Left renal cortex interstitium (tissue), 4 donors: ENCODE measurements at regions not wholly inside any gene's neighbourhood (a gene's known extent, or its start where the extent isn't known, plus 50 kb on each side); places are given as distances from the start of the nearest gene placed in this dataset.

ENCODE experiments used
- DNase-seq, 4 donors: peaks; one replicate each; pipeline ENCODE4 v3.0.0-alpha.2; 2013; ENCODE audit warnings: low read depth in 4 of 4, low spot score in 2 of 4, missing footprints in 1 of 4

- no peak for DNase-seq
Observed at GRCh38 chr2:41434991-41435390, 612.8 kb upstream of the PKDCC start.

- no peak for DNase-seq
Observed at GRCh38 chr2:41441958-41442357, 605.9 kb upstream of the PKDCC start.

GRCh38 chr2:41445865-41446264, 602.0 kb upstream of the PKDCC start:
- DNase-seq, result no peak

DNA sequence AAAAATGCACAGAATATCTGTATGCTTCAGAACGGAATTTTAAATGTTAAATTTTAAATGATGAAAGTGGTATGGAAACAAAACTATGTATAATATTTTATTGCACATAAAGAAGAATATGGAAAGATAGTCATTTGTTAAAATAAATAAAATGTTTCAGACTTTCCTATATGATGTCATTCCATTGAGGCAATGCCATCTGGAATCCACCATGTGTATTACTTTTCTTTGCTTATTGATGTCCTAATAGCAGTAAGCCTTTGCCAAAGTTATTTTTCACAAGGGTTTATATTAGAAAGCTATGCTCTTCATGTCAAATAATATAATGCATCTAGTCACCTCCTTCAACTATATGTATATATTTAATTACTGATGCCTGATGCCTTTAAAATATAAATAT, 601.6 kb upstream of the PKDCC start:
- DNase-seq, result no peak

DNA sequence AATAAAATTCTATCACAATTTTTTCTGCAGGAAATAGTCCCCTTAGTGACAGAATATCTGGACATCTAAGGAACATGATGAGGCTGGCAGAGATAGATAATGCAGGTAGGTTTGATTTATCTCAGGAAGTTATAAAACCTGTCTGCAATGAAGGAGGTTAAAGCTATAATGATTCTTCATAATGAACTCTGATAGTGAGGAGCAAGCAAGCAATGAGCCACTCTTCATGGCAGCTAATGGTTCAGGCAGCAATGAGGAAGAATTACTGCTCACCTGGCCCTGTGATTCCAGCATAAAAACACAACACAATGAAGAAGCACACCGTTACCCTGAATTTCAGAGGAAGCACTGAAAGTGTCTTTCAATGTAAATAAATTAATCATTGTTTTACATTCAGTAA, 599.6 kb upstream of the PKDCC start:
- no peak for DNase-seq

DNA sequence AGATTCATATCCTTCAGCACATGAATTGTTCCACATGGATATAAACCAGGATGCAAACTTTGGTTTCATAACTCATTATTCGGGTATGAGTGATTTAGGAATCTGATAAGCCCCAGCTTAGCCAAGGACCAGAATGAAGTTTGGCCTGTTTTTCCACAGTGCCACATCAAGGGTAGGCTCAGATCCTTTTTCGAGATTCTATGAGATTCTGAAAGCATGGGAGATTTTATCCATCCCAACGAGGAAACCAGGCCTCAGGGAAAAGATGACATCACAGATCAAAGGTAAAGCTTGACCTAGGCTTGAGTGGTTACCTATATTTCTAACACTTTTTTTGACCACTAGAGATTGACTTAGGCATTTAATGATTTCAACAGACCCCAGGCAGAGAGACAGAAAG, 590.8 kb upstream of the PKDCC start:
- DNase-seq, result no peak

DNA sequence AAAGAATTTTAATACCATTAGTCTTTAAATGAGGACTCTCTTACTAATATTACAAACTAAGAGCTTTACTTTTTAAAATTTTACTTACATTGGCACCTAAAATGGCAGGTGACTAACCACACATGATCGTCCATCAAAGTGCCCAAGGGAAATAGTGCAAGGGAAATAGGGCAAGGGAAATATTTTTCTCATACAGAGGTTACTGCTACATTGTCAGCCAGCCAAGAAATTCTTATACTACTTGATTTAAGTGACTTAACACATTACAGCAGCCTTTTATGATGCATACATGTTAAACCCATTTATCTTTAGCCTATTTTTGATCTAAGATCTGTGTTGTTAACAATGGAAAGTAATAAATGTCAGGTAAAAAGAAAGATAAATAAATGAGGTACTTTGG, 587.2 kb upstream of the PKDCC start:
- DNase-seq, result no peak

- no peak for DNase-seq
Observed at GRCh38 chr2:41464395-41464794, 583.4 kb upstream of the PKDCC start.

GRCh38 chr2:41475959-41476358, 571.9 kb upstream of the PKDCC start:
- no peak for DNase-seq

DNA sequence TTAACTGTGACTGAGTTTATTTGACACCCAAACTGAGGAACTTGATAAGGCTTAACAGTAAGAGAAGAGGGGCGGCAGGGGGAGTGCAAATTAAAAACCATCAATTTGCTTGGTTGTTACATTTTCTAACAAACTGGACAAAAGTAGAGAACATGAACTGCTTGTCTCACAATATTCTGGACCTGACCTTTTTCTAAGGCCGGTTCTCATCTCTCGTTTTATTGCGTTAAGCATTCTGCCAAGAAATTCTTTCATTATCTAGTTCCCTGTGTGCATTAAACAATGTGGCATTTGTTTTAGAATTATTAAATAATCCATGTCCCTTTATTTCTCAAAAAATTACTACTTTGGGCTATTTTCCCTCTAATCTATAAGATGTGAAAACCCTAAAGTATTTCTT, 565.2 kb upstream of the PKDCC start:
- no peak for DNase-seq

GRCh38 chr2:41483226-41483625, 564.6 kb upstream of the PKDCC start:
- DNase-seq, result no peak

DNA sequence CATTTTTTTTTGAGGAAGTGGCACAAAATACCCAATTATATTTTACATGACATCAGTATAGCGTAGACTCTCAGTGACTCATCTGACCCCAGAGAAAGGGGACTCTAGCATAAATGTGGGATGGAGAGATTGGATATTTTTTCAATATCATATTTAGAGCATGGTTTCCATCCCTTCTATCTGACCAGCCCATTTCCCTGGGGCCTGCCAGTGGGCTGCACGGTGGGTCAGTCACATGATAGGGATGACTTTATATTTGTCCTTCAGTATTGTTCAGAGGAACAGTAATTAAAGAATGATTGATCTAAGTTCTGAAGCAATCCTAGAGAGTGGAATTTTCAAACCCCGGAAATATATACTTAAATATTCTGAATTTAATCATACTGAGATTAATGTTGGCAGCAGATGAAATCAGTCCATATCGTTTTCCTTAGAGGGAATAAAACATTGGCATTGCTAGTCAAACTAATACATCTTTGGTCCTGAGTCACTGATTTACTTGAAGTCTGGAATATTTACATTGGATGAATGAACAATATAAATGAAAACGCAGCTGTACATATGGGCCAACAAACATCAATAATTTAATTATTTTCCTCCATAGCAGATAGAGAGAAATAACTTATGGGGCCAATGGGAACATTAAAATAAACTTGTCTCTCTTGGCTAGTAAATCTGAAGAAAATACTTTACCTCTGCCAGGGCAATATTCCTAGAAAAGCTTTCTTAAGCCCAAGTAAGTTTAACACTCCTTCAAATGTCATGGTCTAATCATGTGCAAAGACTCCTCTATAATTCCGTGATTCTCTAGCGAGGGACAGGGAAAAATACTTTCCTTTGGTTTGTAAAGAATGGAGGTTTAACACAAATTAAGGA, 563.6 kb upstream of the PKDCC start:
- DNase-seq, result no peak

DNA sequence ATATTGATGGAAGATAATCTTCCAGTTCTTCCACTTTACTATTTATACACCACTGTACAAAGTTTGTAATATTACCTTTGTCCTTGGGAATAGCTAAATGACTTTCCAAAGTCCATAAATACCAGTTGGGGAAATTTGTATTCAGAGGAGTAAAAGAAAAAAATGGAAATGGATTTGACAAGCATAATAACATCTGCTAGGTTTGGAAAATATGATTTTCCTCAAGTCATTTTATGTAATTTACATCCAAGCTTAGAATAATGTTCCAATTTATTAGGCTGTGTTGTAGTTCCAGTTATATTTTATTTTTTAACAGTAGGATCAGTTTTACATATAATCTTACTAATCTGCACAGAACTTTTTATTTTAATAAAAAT, 563.0 kb upstream of the PKDCC start:
- no peak for DNase-seq

- no peak for DNase-seq
Observed at GRCh38 chr2:41486948-41487347, 560.9 kb upstream of the PKDCC start.

DNA sequence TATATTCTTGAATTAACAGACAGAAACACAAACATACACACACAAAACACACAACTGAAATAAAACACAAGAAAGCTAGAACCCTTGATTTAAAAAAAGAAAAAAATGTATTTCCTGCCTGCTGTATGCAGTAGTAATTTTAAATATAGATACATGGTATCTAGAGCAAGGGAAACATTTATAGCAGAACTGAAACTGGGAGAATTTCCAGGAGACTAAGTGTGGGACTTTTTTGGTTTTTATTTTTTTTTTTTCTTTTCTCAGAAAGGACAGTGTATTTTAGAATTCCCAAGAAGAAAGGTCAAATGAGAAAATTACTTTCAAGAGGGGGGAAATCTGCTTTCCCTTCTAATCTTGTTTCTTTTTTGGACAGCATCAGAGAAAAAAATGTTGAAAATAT, 558.9 kb upstream of the PKDCC start:
- DNase-seq, result no peak

DNA sequence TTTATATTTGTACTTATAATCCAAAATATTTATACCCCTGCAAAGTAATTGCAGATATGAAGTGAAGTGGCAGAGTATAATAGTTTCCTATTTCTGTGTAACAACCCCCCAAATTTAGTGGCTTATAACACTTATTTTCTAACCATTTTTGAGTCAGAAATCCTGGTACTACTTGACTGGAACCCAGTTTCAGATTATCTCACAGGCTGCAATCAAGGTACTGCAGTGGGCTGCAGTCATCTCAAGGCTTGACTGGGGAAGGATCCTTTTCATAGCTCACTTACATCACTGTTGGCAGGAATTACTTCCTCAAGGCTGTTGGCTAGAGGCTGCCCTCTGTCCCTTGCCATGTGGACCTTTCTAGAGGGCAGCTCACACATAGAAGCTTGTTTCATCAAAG, 558.2 kb upstream of the PKDCC start:
- no peak for DNase-seq

GRCh38 chr2:41495050-41495449, 552.8 kb upstream of the PKDCC start:
- DNase-seq, result no peak

DNA sequence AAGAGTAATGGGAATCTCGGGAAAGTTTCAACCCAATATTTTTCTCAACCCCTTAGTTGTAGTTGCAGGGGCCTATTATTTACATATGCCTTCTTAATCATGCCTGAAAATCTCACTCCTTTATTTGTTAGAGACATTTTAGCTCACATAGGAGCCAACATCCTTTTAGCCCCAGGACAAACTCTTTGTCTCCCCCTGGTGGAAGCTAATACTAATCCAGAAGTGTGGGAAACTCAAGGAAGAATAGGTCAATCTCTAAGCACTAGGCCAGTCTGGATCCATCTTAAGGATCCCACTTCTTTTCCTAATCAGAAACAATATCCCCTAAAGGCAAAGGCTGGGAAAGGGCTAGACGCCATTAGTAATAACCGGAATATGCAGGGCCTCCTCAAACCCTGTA, 550.9 kb upstream of the PKDCC start:
- no peak for DNase-seq

- DNase-seq, result no peak
Observed at GRCh38 chr2:41498781-41499180, 549.0 kb upstream of the PKDCC start.

DNA sequence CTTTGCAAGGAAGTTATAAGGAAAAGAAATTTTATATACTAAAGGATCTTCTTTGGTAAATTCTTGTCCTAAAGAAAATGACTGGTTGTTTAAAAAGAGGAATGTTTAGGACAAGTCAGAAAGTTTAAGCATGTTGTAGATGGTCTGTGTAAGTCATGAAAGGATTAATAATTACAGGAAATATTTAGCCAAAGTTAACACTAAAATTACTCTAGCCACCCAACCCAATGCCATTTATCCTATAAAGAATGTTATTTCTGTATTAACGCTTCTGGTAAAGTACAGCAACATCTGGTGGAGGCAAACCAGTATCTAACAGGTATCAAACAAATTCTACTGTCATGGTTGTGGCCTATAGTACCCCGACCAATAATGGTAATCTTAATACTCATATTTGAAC, 546.9 kb upstream of the PKDCC start:
- no peak for DNase-seq

GRCh38 chr2:41502752-41503151, 545.1 kb upstream of the PKDCC start:
- DNase-seq, result no peak

DNA sequence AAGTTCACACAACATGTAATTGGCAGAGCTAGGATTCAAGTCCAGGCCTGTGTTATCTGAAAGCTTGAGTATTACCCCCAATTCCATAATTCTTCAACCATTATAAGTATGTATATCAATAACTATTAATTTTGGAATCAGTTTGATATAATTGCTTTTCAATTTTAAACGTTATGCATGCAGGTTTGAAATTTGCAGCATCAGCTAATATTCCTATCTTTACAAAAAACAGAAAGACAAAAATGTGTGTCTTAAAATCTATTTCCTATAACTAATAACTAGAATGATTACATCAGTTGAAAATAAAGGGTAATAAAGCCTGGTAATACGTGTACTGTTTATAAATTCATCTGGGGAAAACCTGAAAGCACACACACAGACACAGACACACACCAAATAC, 543.3 kb upstream of the PKDCC start:
- no peak for DNase-seq

- DNase-seq, result no peak
Observed at GRCh38 chr2:41510108-41510507, 537.7 kb upstream of the PKDCC start.
